Neural progenitor cell (in vitro differentiated cells): ENCODE measurements at regions not wholly inside any gene's neighbourhood (a gene's known extent, or its start where the extent isn't known, plus 50 kb on each side); places are given as distances from the start of the nearest gene placed in this dataset.

Experiments
- EZH2 ChIP-seq: fragments of 200-600 bp; sonication (generic); IDR thresholded peaks from 2 replicates; pipeline ENCODE4 v1.6.1; 2017; ENCODE audit warnings: antibody characterized with exemption, mild to moderate bottlenecking, moderate library complexity
- EZH2phosphoT487 ChIP-seq: fragments of 200-600 bp; sonication (generic); IDR thresholded peaks from 2 replicates; pipeline ENCODE4 v1.6.1; 2017; ENCODE audit warnings: antibody characterized with exemption
- TF ChIP-seq, protein P1 (sequence below): fragments of 200-600 bp; sonication (generic); IDR thresholded peaks from 2 replicates; pipeline ENCODE4 v1.5.1; 2017; ENCODE audit warnings: antibody characterized with exemption, mild to moderate bottlenecking

DNA sequence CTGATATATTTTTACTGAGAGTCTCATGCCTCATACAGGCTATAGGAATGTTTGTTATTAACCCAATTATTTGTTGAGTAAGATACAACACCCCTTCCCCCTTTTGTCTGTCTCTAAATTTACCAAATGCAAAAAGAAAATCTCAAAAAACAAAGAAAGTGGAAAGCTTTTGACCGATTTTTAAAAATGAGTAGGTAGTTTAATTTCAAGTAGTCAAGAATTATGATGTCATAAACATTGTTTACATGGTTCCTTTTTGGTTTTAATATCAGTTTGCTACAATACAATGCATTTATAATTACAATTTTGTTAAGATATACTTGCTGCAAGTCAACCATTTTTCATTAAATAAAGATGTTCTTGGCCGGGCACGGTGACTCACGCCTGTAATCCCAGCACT, 84.7 kb upstream of the HMGA2 start:
- TF ChIP-seq, protein P1, sequence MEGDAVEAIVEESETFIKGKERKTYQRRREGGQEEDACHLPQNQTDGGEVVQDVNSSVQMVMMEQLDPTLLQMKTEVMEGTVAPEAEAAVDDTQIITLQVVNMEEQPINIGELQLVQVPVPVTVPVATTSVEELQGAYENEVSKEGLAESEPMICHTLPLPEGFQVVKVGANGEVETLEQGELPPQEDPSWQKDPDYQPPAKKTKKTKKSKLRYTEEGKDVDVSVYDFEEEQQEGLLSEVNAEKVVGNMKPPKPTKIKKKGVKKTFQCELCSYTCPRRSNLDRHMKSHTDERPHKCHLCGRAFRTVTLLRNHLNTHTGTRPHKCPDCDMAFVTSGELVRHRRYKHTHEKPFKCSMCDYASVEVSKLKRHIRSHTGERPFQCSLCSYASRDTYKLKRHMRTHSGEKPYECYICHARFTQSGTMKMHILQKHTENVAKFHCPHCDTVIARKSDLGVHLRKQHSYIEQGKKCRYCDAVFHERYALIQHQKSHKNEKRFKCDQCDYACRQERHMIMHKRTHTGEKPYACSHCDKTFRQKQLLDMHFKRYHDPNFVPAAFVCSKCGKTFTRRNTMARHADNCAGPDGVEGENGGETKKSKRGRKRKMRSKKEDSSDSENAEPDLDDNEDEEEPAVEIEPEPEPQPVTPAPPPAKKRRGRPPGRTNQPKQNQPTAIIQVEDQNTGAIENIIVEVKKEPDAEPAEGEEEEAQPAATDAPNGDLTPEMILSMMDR, result no peak
- TF ChIP-seq EZH2 (no peak), EZH2phosphoT487 (no peak)
